HG03039 (cell line): ENCODE measurements at regions not wholly inside any gene's neighbourhood (a gene's known extent, or its start where the extent isn't known, plus 50 kb on each side); places are given as distances from the start of the nearest gene placed in this dataset.

Source experiments
- ATAC-seq: cut with Tn5 transposase; IDR thresholded peaks from one replicate; pipeline ENCODE4 v1.9.1; 2021; ENCODE audit warnings: mild to moderate bottlenecking, moderate library complexity; ENCODE audit not compliant: unreplicated experiment

DNA sequence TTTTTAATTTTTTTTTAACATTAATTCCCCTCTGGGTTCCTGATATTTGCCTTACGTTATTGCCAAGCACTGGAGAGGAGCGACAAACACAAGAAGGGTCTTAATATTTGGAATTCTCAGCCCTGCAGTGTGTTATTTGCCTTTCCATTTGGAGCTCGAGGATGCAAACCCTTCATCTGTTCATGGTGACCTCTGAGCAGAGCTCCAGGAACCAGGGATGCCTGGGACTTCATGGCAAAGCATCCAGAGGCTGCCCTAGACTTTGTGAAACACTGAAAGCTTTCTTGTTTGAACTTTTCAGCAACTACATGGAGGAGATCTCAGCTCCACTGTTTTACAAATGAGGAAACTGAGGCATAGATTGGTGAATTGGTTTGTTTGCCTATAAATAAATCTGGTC lies 254.2 kb downstream of the CBLN1 start:
- no peak for ATAC-seq

- no peak for ATAC-seq
These were observed 255.0 kb downstream of the CBLN1 start for GRCh38 chr16:49026566-49027181.

DNA sequence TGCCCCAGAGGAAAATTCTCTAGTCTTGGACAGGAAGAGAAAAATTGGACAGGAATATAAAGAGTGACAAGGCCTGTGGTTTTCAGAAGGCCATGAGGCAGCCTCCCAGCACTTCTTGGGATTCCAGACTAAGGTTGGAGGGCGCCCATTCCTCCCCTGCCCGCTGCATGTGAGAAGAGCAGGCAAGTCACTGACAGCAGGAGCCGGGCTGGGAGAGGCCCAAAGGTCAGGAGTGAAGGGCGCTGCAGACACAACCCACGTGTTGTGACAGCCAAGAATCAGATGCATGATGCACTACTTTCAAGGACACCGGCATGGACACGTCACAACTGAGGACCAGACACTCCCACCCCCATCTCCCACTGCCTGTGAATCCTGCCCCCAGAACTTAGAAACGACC lies 256.7 kb downstream of the CBLN1 start:
- no peak for ATAC-seq

DNA sequence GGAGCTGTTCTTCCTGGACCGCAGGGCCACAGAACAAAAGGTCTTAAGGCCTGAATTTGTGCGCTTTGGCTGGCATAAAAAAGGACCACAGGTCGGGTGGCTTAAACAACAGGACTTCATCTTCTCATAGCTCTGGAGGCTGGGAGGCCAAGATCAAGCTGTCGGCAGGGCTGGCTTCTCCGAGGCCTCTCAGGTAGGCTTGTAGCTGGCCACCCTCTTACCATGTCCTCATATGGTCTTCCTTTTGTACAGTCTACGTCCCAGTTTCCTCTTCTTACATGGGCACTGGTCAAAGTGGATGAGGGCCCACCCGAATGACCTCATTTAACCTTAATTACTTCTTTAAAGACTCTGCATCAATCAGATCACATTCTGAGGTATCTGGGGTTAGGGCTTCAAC lies 257.6 kb downstream of the CBLN1 start:
- no peak for ATAC-seq

DNA sequence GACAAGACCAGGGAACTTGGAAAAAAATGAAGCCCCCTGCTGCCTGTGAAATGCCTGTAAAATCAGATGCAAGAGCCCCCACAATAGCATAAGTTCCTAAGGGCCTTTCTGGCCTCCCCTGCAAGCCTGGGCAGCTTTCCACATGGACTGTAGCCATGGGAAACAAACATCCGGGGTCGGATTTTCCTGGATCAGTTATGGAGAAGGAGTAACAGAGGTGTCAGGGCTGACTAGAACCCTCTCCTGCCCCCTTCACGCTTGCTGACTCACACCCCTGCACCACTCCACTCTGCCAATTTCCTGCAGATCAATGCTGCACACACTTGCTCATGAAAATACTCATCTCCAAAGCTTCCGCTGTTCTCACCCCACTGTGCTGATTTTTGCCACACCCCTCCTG lies 258.6 kb downstream of the CBLN1 start:
- no peak for ATAC-seq

DNA sequence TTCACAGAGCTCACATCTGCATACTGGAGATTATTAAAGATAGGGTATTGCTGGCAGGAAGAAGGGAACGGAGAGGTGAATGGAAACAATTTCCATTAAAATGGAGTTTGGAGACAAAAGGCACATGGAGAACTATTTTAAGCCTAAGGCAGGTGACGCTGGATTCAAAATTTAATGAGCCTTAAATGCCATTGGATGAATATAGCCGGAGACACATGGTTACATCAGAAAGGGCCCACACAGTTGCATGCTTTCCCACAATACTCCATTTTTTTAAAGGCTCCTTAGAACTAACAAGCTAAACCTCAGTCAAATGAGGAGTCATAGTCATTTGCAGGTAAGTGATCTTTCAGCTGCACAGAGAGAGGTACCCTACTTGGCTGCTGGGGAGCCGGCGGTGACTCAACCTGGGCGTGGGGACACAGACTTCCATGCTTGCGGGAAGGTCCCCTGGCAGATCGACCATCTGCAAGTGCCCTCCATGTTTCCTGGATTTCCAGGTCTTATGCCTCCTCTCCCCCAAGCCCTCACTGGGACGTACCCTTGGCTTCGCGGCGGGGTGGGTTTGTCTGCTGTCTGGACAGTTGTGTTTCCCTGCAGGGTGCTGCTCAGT lies 259.2 kb downstream of the CBLN1 start:
- no peak for ATAC-seq

- no peak for ATAC-seq
These were observed 260.5 kb downstream of the CBLN1 start for GRCh38 chr16:49021136-49021535.

GRCh38 chr16:49020436-49020835 lies 261.2 kb downstream of the CBLN1 start:
- ATAC-seq: no peak

- no peak for ATAC-seq
These were observed 261.8 kb downstream of the CBLN1 start for GRCh38 chr16:49019831-49020230.

DNA sequence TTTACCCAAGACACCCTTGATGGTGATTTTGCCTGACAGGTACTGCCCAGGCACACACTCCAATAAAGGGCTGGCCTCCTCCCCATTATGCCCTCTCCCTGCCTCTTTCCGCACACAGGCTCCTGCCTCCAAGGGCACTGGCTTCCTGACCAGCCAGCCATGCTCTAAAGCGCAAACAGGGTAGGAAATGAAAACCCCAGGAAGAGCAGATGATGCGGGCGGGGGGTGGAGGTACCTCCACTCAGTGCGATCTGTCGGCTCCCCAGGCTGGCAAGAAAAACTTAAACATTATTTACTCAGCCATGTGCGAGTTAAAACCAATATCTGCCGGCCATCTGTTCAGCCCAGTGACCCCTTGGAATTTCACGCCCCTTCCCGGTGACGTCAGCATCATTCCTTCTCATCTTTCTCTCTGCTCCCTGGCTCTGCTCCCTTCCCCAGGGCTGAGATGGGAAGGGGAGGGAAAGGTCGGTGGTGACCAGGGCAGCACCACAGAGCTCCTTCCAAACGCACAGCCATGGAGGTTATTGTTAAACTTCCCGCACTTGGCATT lies 262.5 kb downstream of the CBLN1 start:
- ATAC-seq: no peak

DNA sequence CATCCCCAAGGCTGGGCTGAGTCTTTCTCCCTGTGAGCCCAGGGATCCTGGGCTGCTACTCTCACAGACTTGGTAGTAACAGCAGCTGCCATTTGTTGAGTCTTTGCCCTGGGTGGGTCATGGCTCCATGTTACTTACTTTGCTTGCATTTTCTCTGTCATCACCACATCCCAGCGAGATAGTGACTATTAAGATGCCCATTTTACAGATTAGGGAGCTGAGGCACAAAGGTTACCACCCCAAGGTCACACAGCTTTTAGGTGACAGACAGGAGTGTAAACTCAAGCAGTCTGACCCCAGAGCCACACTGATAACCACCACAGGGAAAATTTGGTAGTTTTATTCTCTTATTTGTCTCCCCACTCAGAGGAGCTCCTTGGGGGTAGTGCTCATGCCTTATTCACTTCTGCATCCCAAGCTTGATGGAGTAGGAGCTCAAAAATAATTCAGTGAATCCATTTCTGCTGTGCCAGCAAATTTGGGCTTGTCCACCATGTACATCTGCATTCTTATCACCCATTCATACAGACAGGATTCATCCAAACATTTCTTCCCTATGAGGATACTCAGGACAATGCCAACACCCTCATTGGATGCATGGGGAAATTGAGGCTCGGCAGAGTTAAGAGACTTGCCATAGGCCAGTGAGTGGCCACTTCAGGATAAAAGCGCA lies 263.2 kb downstream of the CBLN1 start:
- no peak for ATAC-seq

DNA sequence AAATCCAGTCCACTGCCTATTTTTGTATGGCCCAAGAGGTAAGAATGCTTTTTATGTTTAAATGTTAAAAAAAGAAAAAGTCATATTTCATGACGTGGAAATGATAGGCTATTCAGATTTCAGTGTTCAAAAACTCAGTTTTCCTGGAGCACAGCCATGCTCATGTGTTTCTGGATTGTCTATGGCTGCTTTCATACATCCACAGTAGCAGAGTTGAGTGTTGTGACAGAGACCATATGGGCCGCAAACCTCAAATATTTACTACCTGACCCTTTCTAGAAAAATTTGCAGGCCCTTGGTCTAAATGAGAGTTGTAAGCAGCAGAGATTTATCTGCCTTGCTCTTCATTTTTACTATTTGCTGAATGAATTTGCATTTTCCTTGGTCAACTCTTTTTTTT lies 264.1 kb downstream of the CBLN1 start:
- no peak for ATAC-seq

DNA sequence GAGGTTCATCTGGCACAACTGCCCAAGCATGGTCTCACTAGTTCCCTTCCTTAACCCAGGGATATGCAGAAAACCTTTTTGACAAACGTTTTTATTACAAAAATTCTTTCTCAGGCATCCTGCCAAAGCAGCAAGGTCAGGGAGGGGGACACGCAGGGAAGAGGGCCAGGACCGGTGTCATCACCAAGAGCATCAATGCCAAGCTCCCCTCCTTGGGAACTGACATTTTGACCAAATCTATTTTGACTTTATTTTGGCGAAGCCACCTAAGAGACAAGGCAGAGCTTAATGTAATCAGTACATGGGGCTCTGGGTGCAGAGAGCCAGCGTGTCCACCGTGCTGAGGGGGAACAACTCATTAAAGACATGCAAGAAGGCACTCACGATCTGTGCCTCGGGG lies 265.2 kb downstream of the CBLN1 start:
- ATAC-seq: no peak

- no peak for ATAC-seq
These were observed 266.4 kb downstream of the CBLN1 start for GRCh38 chr16:49015225-49015592.

DNA sequence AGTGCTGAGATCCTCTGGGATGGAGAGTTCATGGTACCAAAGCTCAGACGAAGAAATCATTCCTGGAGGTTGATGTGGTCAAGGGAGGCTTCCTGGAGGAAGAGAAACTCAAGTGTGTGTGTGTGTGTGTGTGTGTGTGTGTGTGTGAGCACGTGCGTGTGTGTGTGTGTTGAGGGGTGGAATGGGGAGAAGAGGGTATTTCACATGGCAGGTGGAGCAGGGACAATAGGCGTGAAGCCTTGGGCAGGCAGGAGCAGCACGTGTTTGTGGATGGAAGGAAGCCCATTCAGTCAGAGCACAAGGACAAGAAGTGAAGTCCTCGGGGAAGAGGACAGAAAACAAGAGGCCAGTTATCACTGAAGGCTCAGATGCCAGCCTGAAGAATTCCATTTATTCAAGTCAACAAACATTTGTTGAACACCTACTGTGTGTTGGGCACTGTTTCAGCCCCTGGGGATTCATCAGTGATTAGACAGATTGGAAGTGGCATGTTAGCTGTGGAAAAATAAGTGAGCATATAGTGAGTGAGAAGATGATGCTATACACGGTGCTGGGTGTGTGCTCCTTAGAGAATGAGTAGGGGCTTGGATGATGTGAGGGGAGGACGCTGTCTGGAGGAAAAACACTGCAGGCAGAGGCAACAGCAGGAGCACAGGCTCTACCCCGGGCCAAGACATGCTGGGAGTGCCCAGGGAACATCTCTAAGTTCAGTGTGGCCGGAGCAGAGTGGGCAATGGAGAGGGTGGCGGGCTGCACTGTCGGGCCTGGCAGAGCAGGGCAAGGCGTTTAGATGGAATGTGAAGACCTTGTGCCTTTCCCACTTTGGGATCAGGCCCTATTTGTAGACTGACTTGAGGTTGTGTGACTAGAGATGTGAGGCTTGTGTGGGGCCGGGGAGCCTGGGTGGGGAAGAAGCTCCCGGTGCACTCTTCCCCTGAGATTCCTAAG lies 267.1 kb downstream of the CBLN1 start:
- ATAC-seq: no peak

GRCh38 chr16:49013727-49014080 lies 267.9 kb downstream of the CBLN1 start:
- no peak for ATAC-seq

- no peak for ATAC-seq
These were observed 268.5 kb downstream of the CBLN1 start for GRCh38 chr16:49012961-49013726.

DNA sequence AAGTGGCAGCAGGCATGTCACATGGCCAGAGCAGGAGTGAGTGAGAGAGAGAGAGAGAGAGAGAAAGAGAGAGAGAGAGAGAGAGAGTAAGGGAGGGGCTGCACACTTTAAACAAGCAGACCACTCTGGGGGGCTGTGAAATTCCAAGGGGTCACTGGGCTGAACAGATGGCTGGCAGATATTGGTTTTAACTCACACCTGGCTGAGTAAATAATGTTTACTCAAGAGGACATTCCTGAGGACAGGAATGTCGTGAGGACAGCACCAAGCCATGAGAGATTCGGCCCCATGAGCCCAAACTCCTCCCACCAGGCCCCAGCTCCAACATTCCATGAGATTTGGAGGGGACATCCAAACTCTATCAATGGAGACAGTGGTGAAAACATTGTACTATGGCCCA lies 269.7 kb downstream of the CBLN1 start:
- ATAC-seq: no peak

GRCh38 chr16:49010879-49011278 lies 270.8 kb downstream of the CBLN1 start:
- ATAC-seq: no peak

GRCh38 chr16:49010396-49010795 lies 271.2 kb downstream of the CBLN1 start:
- no peak for ATAC-seq

GRCh38 chr16:49009204-49009603 lies 272.4 kb downstream of the CBLN1 start:
- no peak for ATAC-seq
